Smooth muscle cell (in vitro differentiated cells): ENCODE measurements at regions not wholly inside any gene's neighbourhood (a gene's known extent, or its start where the extent isn't known, plus 50 kb on each side); places are given as distances from the start of the nearest gene placed in this dataset.

Experiments
- DNase-seq: peaks from one replicate; lab custom pipeline; 2025; ENCODE audit not compliant: unreplicated experiment; lab: John Stamatoyannopoulos, UW
- H2AFZ ChIP-seq: fragments of 200-600 bp; sonication (generic); 2 replicates; pipeline ENCODE4 v1.6.0; 2016; ENCODE audit warnings: antibody characterized with exemption, low read depth, mild to moderate bottlenecking
- H3F3A ChIP-seq: fragments of 200-600 bp; sonication (generic); 2 replicates; pipeline ENCODE4 v1.6.0; 2017; ENCODE audit warnings: antibody characterized with exemption, low read depth
- H3K27ac ChIP-seq: fragments of 200-600 bp; sonication (generic); 2 replicates; pipeline ENCODE4 v1.5.1; 2016; ENCODE audit warnings: low read depth, mild to moderate bottlenecking
- H3K27me3 ChIP-seq: fragments of 200-600 bp; sonication (generic); 2 replicates; pipeline ENCODE4 v1.6.1; 2016; ENCODE audit warnings: low read depth, mild to moderate bottlenecking
- H3K36me3 ChIP-seq: fragments of 200-600 bp; sonication (generic); 2 replicates; pipeline ENCODE4 v1.5.1; 2016; ENCODE audit warnings: low read depth
- H3K4me1 ChIP-seq: fragments of 200-600 bp; sonication (generic); 2 replicates; pipeline ENCODE4 v1.5.1; 2016; ENCODE audit warnings: low read depth
- H3K4me2 ChIP-seq: fragments of 200-600 bp; sonication (generic); 2 replicates; pipeline ENCODE4 v1.6.0; 2016; ENCODE audit warnings: mild to moderate bottlenecking
- H3K4me3 ChIP-seq: fragments of 200-600 bp; sonication (generic); 2 replicates; pipeline ENCODE4 v1.5.1; 2016; ENCODE audit warnings: mild to moderate bottlenecking
- H3K79me2 ChIP-seq: fragments of 200-600 bp; sonication (generic); 2 replicates; pipeline ENCODE4 v1.6.0; 2016; ENCODE audit warnings: low read depth, mild to moderate bottlenecking
- H3K9ac ChIP-seq: fragments of 200-600 bp; sonication (generic); 2 replicates; pipeline ENCODE4 v1.6.0; 2016; ENCODE audit warnings: low read depth
- H3K9me3 ChIP-seq: fragments of 200-600 bp; sonication (generic); replicated peaks from 2 replicates; pipeline ENCODE4 v1.5.1; 2016; ENCODE audit warnings: low read depth
- H4K20me1 ChIP-seq: fragments of 200-600 bp; sonication (generic); 2 replicates; pipeline ENCODE4 v1.6.0; 2016; ENCODE audit warnings: low read depth
- CTCF ChIP-seq: fragments of 200-600 bp; sonication (generic); IDR thresholded peaks from 2 replicates; pipeline ENCODE4 v1.5.1; 2017; ENCODE audit warnings: borderline replicate concordance, mild to moderate bottlenecking, antibody characterized with exemption; ENCODE audit not compliant: insufficient read depth, poor library complexity, severe bottlenecking
- WGBS: methylation state at CpG from one replicate; pipeline ENCODE4 v1.1.7; 2016; ENCODE audit warnings: low lambda C conversion rate; 5-methylcytosine and 5-hydroxymethylcytosine counted together

GRCh38 chr3:72587282-72587681 is 261.0 kb downstream of the SHQ1 start:
- Histone ChIP-seq H3K9ac (no peak overlapping the region), H2AFZ (no peak overlapping the region), H3K27me3 (no peaks in the 10 kb centered on the region), H4K20me1 (no peaks in the 10 kb centered on the region), H3K36me3 (no peaks in the 10 kb centered on the region), H3K4me3 (no peak overlapping the region), H3F3A (no peaks in the 10 kb centered on the region), H3K4me1 (peaks cover 27% of the 10 kb centered on the region), H3K9me3 (no peaks in the 10 kb centered on the region), H3K4me2 (no peak overlapping the region), H3K79me2 (no peaks in the 10 kb centered on the region), H3K27ac (no peak overlapping the region)
- WGBS = 93% methylated on average over 3 of the region's 3 CpGs
- no peak for TF ChIP-seq CTCF
- DNase-seq = no peak

- no peak overlapping the region for H3K27ac ChIP-seq
- peaks cover 27% of the 10 kb centered on the region for H3K4me1 ChIP-seq
- no peak overlapping the region for H3K9ac ChIP-seq
- H3F3A ChIP-seq = no peaks in the 10 kb centered on the region
- H3K27me3 ChIP-seq = no peaks in the 10 kb centered on the region
- H3K9me3 ChIP-seq = no peaks in the 10 kb centered on the region
- no peak for TF ChIP-seq CTCF
- H3K4me2 ChIP-seq = no peak overlapping the region
- no peak overlapping the region for H2AFZ ChIP-seq
- H4K20me1 ChIP-seq = no peaks in the 10 kb centered on the region
- DNase-seq = no peak
- no peaks in the 10 kb centered on the region for H3K36me3 ChIP-seq
- H3K4me3 ChIP-seq = no peak overlapping the region
- no peaks in the 10 kb centered on the region for H3K79me2 ChIP-seq
- WGBS = 92% methylated on average over 7 of the region's 7 CpGs
Measured at GRCh38 chr3:72586694-72587093, 261.6 kb downstream of the SHQ1 start.

GRCh38 chr3:72585966-72586365 is 262.3 kb downstream of the SHQ1 start:
- WGBS = 83% methylated on average over 4 of the region's 4 CpGs
- no peaks in the 10 kb centered on the region for H4K20me1 ChIP-seq
- no peaks in the 10 kb centered on the region for H3K79me2 ChIP-seq

More at GRCh38 chr3:72585966-72586365, 262.3 kb downstream of the SHQ1 start:
- TF ChIP-seq CTCF = no peak
- H3K27ac ChIP-seq = no peak overlapping the region
- H3K4me1 ChIP-seq = peaks cover 20% of the 10 kb centered on the region
- H2AFZ ChIP-seq = no peak overlapping the region
- no peaks in the 10 kb centered on the region for H3K36me3 ChIP-seq
- no peaks in the 10 kb centered on the region for H3K27me3 ChIP-seq
- H3K4me3 ChIP-seq = no peak overlapping the region
- no peak for DNase-seq
- H3K9ac ChIP-seq = no peak overlapping the region
- H3K4me2 ChIP-seq = no peak overlapping the region
- no peaks in the 10 kb centered on the region for H3K9me3 ChIP-seq
- H3F3A ChIP-seq = no peaks in the 10 kb centered on the region
